Neural cell (in vitro differentiated cells): ENCODE measurements at regions not wholly inside any gene's neighbourhood (a gene's known extent, or its start where the extent isn't known, plus 50 kb on each side); places are given as distances from the start of the nearest gene placed in this dataset.
A peak's percentile ranks its signal among the peaks of the same experiment; 100 is the strongest.

Source experiments
- H2AFZ ChIP-seq: fragments of 200-600, 300-800 bp; sonication (generic), shearing (Covaris generic); 2 replicates; pipeline ENCODE4 v1.6.0; 2014; ENCODE audit warnings: low read depth, mild to moderate bottlenecking, antibody characterized with exemption, low read length, moderate library complexity
- H3F3A ChIP-seq: fragments of 200-600 bp; shearing (Covaris generic); 2 replicates; pipeline ENCODE4 v1.6.1; 2016; ENCODE audit warnings: mild to moderate bottlenecking, moderate library complexity, mixed read lengths, antibody characterized with exemption, low read length; ENCODE audit not compliant: insufficient read depth, poor library complexity, severe bottlenecking
- H3K27ac ChIP-seq: fragments of 200-600, 300-800 bp; sonication (generic), shearing (Covaris generic); 2 replicates; pipeline ENCODE4 v1.5.1; 2014; ENCODE audit warnings: mild to moderate bottlenecking, low read length, moderate library complexity
- H3K27me3 ChIP-seq: fragments of 300-800, 200-600 bp; sonication (generic), shearing (Covaris generic); 2 replicates; pipeline ENCODE4 v1.6.0; 2014; ENCODE audit warnings: mild to moderate bottlenecking, low read depth, low read length, moderate library complexity; ENCODE audit not compliant: insufficient read depth
- H3K36me3 ChIP-seq: fragments of 300-800, 200-600 bp; sonication (generic), shearing (Covaris generic); 2 replicates; pipeline ENCODE4 v1.5.1; 2014; ENCODE audit warnings: mild to moderate bottlenecking, antibody characterized with exemption, low read length, moderate library complexity; ENCODE audit not compliant: insufficient read depth
- H3K4me2 ChIP-seq: fragments of 300-800, 200-600 bp; sonication (generic), shearing (Covaris generic); 2 replicates; pipeline ENCODE4 v1.6.0; 2014; ENCODE audit warnings: mild to moderate bottlenecking, low read length
- H3K4me3 ChIP-seq: fragments of 300-800, 200-600 bp; sonication (generic), shearing (Covaris generic); 2 replicates; pipeline ENCODE4 v1.5.1; 2014; ENCODE audit warnings: mild to moderate bottlenecking, low read length, moderate library complexity
- H3K79me2 ChIP-seq: fragments of 200-600 bp; shearing (Covaris generic); replicated peaks from 2 replicates; pipeline ENCODE4 v1.6.0; 2014; ENCODE audit warnings: mild to moderate bottlenecking, low read length, moderate library complexity; ENCODE audit not compliant: insufficient read depth
- H3K9ac ChIP-seq: fragments of 300-800, 200-600 bp; sonication (generic), shearing (Covaris generic); 2 replicates; pipeline ENCODE4 v1.6.1; 2016; ENCODE audit warnings: mild to moderate bottlenecking, low read length, mixed read lengths
- H3K9me2 ChIP-seq: fragments of 200-600 bp; shearing (Covaris generic); 2 replicates; pipeline ENCODE4 v1.6.1; 2016; ENCODE audit warnings: mild to moderate bottlenecking, low read length, mixed read lengths; ENCODE audit not compliant: insufficient read depth
- H3K9me3 ChIP-seq: fragments of 200-600, 300-800 bp; sonication (generic), shearing (Covaris generic); 2 replicates; pipeline ENCODE4 v1.6.1; 2016; ENCODE audit warnings: mild to moderate bottlenecking, mixed run types, low read length, moderate library complexity, mixed read lengths
- H4K20me1 ChIP-seq: fragments of 200-600 bp; shearing (Covaris generic); 2 replicates; pipeline ENCODE4 v1.6.1; 2016; ENCODE audit warnings: mild to moderate bottlenecking, mixed run types; ENCODE audit not compliant: insufficient read depth
- CTCF ChIP-seq: fragments of 450-650 bp; IDR thresholded peaks from 2 replicates; pipeline ENCODE4 v1.5.1; 2014; ENCODE audit warnings: antibody characterized with exemption, mild to moderate bottlenecking, moderate library complexity; ENCODE audit not compliant: poor library complexity, severe bottlenecking
- EP300 ChIP-seq: fragments of 450-650 bp; conservative IDR thresholded peaks from 2 replicates; pipeline ENCODE4 v1.6.1; 2014; ENCODE audit warnings: antibody characterized with exemption, mild to moderate bottlenecking, moderate library complexity; ENCODE audit not compliant: poor library complexity, severe bottlenecking
- EZH2 ChIP-seq: fragments of 200-600, 300-800 bp; shearing (Covaris generic), sonication (generic); IDR thresholded peaks from 2 replicates; pipeline ENCODE4 v1.6.1; 2014; ENCODE audit warnings: antibody characterized with exemption, low read length, borderline replicate concordance, mild to moderate bottlenecking; ENCODE audit not compliant: insufficient read depth, poor library complexity, severe bottlenecking
- MXI1 ChIP-seq: fragments of 450-650 bp; conservative IDR thresholded peaks from 2 replicates; pipeline ENCODE4 v1.6.1; 2014; ENCODE audit warnings: antibody characterized with exemption, mild to moderate bottlenecking; ENCODE audit not compliant: poor library complexity, severe bottlenecking
- POLR2AphosphoS5 ChIP-seq: IDR thresholded peaks from 2 replicates; pipeline ENCODE4 v1.6.1; 2012
- RAD21 ChIP-seq: fragments of 450-650 bp; conservative IDR thresholded peaks from 2 replicates; pipeline ENCODE4 v1.6.1; 2014; ENCODE audit warnings: antibody characterized with exemption, mild to moderate bottlenecking, moderate library complexity
- REST ChIP-seq: IDR thresholded peaks from 2 replicates; pipeline ENCODE4 v1.6.1; 2012; ENCODE audit warnings: borderline replicate concordance
- SMC3 ChIP-seq: fragments of 450-650 bp; conservative IDR thresholded peaks from 2 replicates; pipeline ENCODE4 v1.6.1; 2014; ENCODE audit warnings: antibody characterized with exemption, mild to moderate bottlenecking, moderate library complexity; ENCODE audit not compliant: poor library complexity
- TAF1 ChIP-seq: IDR thresholded peaks from 2 replicates; pipeline ENCODE4 v1.6.1; 2012; ENCODE audit warnings: low read depth

GRCh38 chr7:125555916-125556315 lies 626.3 kb upstream of the POT1 start:
- TF ChIP-seq SMC3: no peak
- H3K36me3 ChIP-seq: no peaks in the 10 kb centered on the region
- H4K20me1 ChIP-seq: no peaks in the 10 kb centered on the region
- no peak overlapping the region for H2AFZ ChIP-seq
- H3F3A ChIP-seq: no peaks in the 10 kb centered on the region
- no peaks in the 10 kb centered on the region for H3K79me2 ChIP-seq
- H3K9ac ChIP-seq: no peak overlapping the region
- no peaks in the 10 kb centered on the region for H3K9me3 ChIP-seq
- no peaks in the 10 kb centered on the region for H3K9me2 ChIP-seq
- H3K4me3 ChIP-seq: no peak overlapping the region
- no peak overlapping the region for H3K27ac ChIP-seq
- no peaks in the 10 kb centered on the region for H3K27me3 ChIP-seq
- H3K4me2 ChIP-seq: no peak overlapping the region

DNA sequence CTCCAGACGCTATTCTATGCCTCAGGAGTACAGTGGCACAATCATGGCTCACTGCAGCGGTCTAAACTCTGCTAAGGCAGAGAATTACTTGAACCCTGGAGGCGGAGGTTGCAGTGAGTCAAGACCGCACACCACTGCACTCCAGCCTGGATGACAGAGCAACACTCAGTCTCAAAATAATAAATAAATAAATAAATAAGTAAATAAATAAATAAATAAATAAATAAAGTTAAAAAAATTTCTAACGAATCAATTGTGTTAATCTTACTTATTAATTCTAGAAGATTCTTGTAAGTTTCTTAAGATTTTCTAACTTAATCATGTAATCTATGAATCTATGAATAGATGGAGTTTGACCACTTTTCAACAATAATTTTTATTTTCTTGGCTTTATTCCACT lies 621.4 kb upstream of the POT1 start:
- no peaks in the 10 kb centered on the region for H3K9me2 ChIP-seq
- no peak for TF ChIP-seq REST
- TF ChIP-seq SMC3: no peak
- TF ChIP-seq MXI1: no peak
- TF ChIP-seq RAD21: no peak
- no peaks in the 10 kb centered on the region for H3K27me3 ChIP-seq
- H3K79me2 ChIP-seq: no peaks in the 10 kb centered on the region
- no peak overlapping the region for H3K27ac ChIP-seq
- no peak overlapping the region for H3K4me3 ChIP-seq
- no peaks in the 10 kb centered on the region for H3F3A ChIP-seq
- no peak overlapping the region for H3K4me2 ChIP-seq
- H3K9me3 ChIP-seq: no peaks in the 10 kb centered on the region
- no peak overlapping the region for H3K9ac ChIP-seq
- no peak overlapping the region for H2AFZ ChIP-seq
- H4K20me1 ChIP-seq: no peaks in the 10 kb centered on the region
- no peaks in the 10 kb centered on the region for H3K36me3 ChIP-seq

- H3K79me2 ChIP-seq: no peaks in the 10 kb centered on the region
- H3K4me3 ChIP-seq: no peak overlapping the region
- no peaks in the 10 kb centered on the region for H3K9me2 ChIP-seq
- H4K20me1 ChIP-seq: no peaks in the 10 kb centered on the region
- peak overlapping the region; percentile 31 for H3K27ac ChIP-seq
- TF ChIP-seq EP300 (peak; percentile 97), RAD21 (peak; percentile 16), TAF1 (no peak), CTCF (no peak), MXI1 (no peak), EZH2 (no peak), SMC3 (no peak), REST (peak; percentile 97), POLR2AphosphoS5 (peak; percentile 80)
- H3K9ac ChIP-seq: no peak overlapping the region
- H2AFZ ChIP-seq: no peak overlapping the region
- no peaks in the 10 kb centered on the region for H3K36me3 ChIP-seq
- H3K27me3 ChIP-seq: no peaks in the 10 kb centered on the region
- no peaks in the 10 kb centered on the region for H3F3A ChIP-seq
- H3K9me3 ChIP-seq: no peaks in the 10 kb centered on the region
- H3K4me2 ChIP-seq: no peak overlapping the region
Observed at GRCh38 chr7:125547505-125547904, 617.9 kb upstream of the POT1 start.
